ENCODE measurements at regions not wholly inside any gene's neighbourhood (a gene's known extent, or its start where the extent isn't known, plus 50 kb on each side); places are given as distances from the start of the nearest gene placed in this dataset.

- TF ChIP-seq CTCF (IDR thresholded peaks at IDR 0.05) (no peak), USF2 (IDR thresholded peaks at IDR 0.05) (no peak), BCL3 (IDR thresholded peaks at IDR 0.05) (no peak), CBX8 (IDR thresholded peaks at IDR 0.05) (no peak), EHMT2 (IDR thresholded peaks at IDR 0.05; ENCODE audit: low read depth) (no peak), RCOR1 (IDR thresholded peaks at IDR 0.05; ENCODE audit: low read depth, low read length) (no peak), POLR2A (IDR thresholded peaks at IDR 0.05; ENCODE audit: low read length) (no peak), FOSL2 (IDR thresholded peaks at IDR 0.05) (no peak), FOSL2 (CRISPR knock-in tag; IDR thresholded peaks at IDR 0.05) (no peak), MAFK (IDR thresholded peaks at IDR 0.05; ENCODE audit: partially characterized antibody) (no peak), JUN (IDR thresholded peaks at IDR 0.05) (no peak), HOXB5 (CRISPR knock-in tag; IDR thresholded peaks at IDR 0.05) (no peak), JUNB (IDR thresholded peaks at IDR 0.05) (no peak)
Measured at GRCh38 chr16:17747081-17747756, 276.5 kb upstream of the XYLT1 start.
